ENCODE measurements at regions not wholly inside any gene's neighbourhood (a gene's known extent, or its start where the extent isn't known, plus 50 kb on each side); places are given as distances from the start of the nearest gene placed in this dataset.

- Histone ChIP-seq H3K4me1 (ENCODE audit: control insufficient read depth, low read length) (no peaks in the 10 kb centered on the region), H4K20me1 (ENCODE audit: control insufficient read depth, insufficient read depth, low read depth, low read length) (no peaks in the 10 kb centered on the region), H3K36me3 (ENCODE audit: control insufficient read depth, low read length) (no peaks in the 10 kb centered on the region), H3K4me3 (ENCODE audit: low read length) (no peak overlapping the region), H3K79me2 (ENCODE audit: control insufficient read depth, low read length) (no peaks in the 10 kb centered on the region), H3K27ac (ENCODE audit: low read depth, low read length) (no peak overlapping the region), H3K27me3 (ENCODE audit: control insufficient read depth, low read length) (no peaks in the 10 kb centered on the region), H3K4me2 (ENCODE audit: low read length) (no peak overlapping the region), H3K9me2 (replicated peaks; ENCODE audit: control insufficient read depth, low read length) (no peaks in the 10 kb centered on the region), H3F3A (ENCODE audit: control insufficient read depth, insufficient read depth) (no peaks in the 10 kb centered on the region), H3K9me3 (ENCODE audit: control insufficient read depth, insufficient read depth, low read length) (no peaks in the 10 kb centered on the region)
- no peak for TF ChIP-seq EZH2phosphoT487 (IDR thresholded peaks at IDR 0.05; ENCODE audit: borderline replicate concordance, low read length)
- TF ChIP-seq, protein P1, sequence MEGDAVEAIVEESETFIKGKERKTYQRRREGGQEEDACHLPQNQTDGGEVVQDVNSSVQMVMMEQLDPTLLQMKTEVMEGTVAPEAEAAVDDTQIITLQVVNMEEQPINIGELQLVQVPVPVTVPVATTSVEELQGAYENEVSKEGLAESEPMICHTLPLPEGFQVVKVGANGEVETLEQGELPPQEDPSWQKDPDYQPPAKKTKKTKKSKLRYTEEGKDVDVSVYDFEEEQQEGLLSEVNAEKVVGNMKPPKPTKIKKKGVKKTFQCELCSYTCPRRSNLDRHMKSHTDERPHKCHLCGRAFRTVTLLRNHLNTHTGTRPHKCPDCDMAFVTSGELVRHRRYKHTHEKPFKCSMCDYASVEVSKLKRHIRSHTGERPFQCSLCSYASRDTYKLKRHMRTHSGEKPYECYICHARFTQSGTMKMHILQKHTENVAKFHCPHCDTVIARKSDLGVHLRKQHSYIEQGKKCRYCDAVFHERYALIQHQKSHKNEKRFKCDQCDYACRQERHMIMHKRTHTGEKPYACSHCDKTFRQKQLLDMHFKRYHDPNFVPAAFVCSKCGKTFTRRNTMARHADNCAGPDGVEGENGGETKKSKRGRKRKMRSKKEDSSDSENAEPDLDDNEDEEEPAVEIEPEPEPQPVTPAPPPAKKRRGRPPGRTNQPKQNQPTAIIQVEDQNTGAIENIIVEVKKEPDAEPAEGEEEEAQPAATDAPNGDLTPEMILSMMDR (IDR thresholded peaks at IDR 0.05; ENCODE audit: low read depth, low read length, poor library complexity, severe bottlenecking) = no peak
Observed at GRCh38 chr5:67361932-67362729, 165.5 kb upstream of the CD180 start.

DNA sequence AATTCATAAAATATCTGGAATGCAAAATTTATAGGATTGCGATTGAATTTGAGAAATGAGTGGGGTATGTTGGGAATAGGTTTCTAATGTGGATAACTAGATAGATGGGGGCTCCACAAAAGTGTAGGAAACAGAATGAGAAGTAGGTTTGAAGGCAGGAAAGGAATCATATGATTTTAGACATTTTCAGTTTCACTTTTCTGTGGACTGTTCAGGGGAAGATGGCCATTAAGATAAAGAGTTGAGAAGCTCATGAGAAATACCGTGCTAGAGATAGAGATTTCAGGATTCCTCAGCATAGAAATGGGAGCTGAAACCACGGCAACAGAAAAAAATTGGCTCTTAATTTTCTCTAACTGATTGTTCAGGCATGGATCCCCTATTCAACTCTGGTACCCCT, 163.4 kb upstream of the CD180 start:
- H3K4me2 ChIP-seq (ENCODE audit: low read length) = no peak overlapping the region

DNA sequence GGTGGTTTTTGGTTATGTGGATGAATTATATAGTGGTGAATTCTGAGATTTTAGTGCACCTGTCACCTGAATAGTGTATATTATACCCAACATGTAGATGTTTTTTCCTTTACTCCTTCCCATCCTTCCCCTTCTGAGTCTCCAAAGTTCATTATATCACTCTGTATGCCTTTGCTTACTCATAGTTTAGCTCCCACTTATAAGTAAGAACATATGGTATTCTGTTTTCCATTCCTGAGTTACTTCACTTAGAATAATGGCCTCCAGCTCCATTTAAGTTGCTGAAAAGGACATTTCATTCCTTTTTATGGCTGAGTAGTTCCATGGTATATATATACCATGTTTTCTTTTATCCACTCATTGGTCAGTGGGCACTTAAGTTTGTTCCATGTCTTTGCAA, 161.6 kb upstream of the CD180 start:
- Histone ChIP-seq H3K9me3 (ENCODE audit: control insufficient read depth, insufficient read depth, low read length) (no peaks in the 10 kb centered on the region), H3K4me2 (ENCODE audit: low read length) (no peak overlapping the region), H3F3A (ENCODE audit: control insufficient read depth, insufficient read depth) (no peaks in the 10 kb centered on the region), H3K9me2 (replicated peaks; ENCODE audit: control insufficient read depth, low read length) (no peaks in the 10 kb centered on the region), H3K27me3 (ENCODE audit: control insufficient read depth, low read length) (no peaks in the 10 kb centered on the region), H3K27ac (ENCODE audit: low read depth, low read length) (no peak overlapping the region), H4K20me1 (ENCODE audit: control insufficient read depth, insufficient read depth, low read depth, low read length) (no peaks in the 10 kb centered on the region), H3K36me3 (ENCODE audit: control insufficient read depth, low read length) (no peaks in the 10 kb centered on the region), H3K4me1 (ENCODE audit: control insufficient read depth, low read length) (no peaks in the 10 kb centered on the region), H3K4me3 (ENCODE audit: low read length) (no peak overlapping the region), H3K79me2 (ENCODE audit: control insufficient read depth, low read length) (no peaks in the 10 kb centered on the region)
- TF ChIP-seq, protein P1 (IDR thresholded peaks at IDR 0.05; ENCODE audit: low read depth, low read length, poor library complexity, severe bottlenecking) = no peak
- no peak for TF ChIP-seq EZH2phosphoT487 (IDR thresholded peaks at IDR 0.05; ENCODE audit: borderline replicate concordance, low read length)

More for the DNA sequence above, 163.4 kb upstream of the CD180 start:
- no peak for TF ChIP-seq EZH2phosphoT487 (IDR thresholded peaks at IDR 0.05; ENCODE audit: borderline replicate concordance, low read length)
- TF ChIP-seq, protein P1 (IDR thresholded peaks at IDR 0.05; ENCODE audit: low read depth, low read length, poor library complexity, severe bottlenecking) = no peak
- no peaks in the 10 kb centered on the region for H3F3A ChIP-seq (ENCODE audit: control insufficient read depth, insufficient read depth)
- no peak overlapping the region for H3K4me3 ChIP-seq (ENCODE audit: low read length)
- H4K20me1 ChIP-seq (ENCODE audit: control insufficient read depth, insufficient read depth, low read depth, low read length) = no peaks in the 10 kb centered on the region
- no peaks in the 10 kb centered on the region for H3K27me3 ChIP-seq (ENCODE audit: control insufficient read depth, low read length)
- no peaks in the 10 kb centered on the region for H3K36me3 ChIP-seq (ENCODE audit: control insufficient read depth, low read length)
- H3K27ac ChIP-seq (ENCODE audit: low read depth, low read length) = no peak overlapping the region
- no peaks in the 10 kb centered on the region for H3K4me1 ChIP-seq (ENCODE audit: control insufficient read depth, low read length)
- no peaks in the 10 kb centered on the region for H3K9me2 ChIP-seq (replicated peaks; ENCODE audit: control insufficient read depth, low read length)
- no peaks in the 10 kb centered on the region for H3K9me3 ChIP-seq (ENCODE audit: control insufficient read depth, insufficient read depth, low read length)
- H3K79me2 ChIP-seq (ENCODE audit: control insufficient read depth, low read length) = no peaks in the 10 kb centered on the region

Measured in DOHH2 (cell line).